Hepatocyte (in vitro differentiated cells): ENCODE measurements at regions not wholly inside any gene's neighbourhood (a gene's known extent, or its start where the extent isn't known, plus 50 kb on each side); places are given as distances from the start of the nearest gene placed in this dataset.

Experiments
- CTCF ChIP-seq: fragments of 200-600 bp; sonication (generic); IDR thresholded peaks from 2 replicates; pipeline ENCODE4 v1.5.1; 2016; ENCODE audit warnings: antibody characterized with exemption, mild to moderate bottlenecking; ENCODE audit not compliant: poor library complexity
- EZH2 ChIP-seq: fragments of 200-600 bp; sonication (generic); IDR thresholded peaks from 2 replicates; pipeline ENCODE4 v1.6.1; 2016; ENCODE audit warnings: antibody characterized with exemption, mild to moderate bottlenecking, borderline replicate concordance
- EZH2phosphoT487 ChIP-seq: fragments of 200-600 bp; sonication (generic); IDR thresholded peaks from one replicate; pipeline ENCODE4 v1.6.1; 2018; ENCODE audit warnings: antibody characterized with exemption, mild to moderate bottlenecking, low read depth, moderate library complexity; ENCODE audit not compliant: unreplicated experiment, severe bottlenecking

GRCh38 chr3:11924518-11924917 is 77.8 kb upstream of the TAMM41 start:
- TF ChIP-seq CTCF (no peak), EZH2phosphoT487 (no peak), EZH2 (no peak)
